ENCODE measurements at regions not wholly inside any gene's neighbourhood (a gene's known extent, or its start where the extent isn't known, plus 50 kb on each side); places are given as distances from the start of the nearest gene placed in this dataset.
A peak's percentile ranks its signal among the peaks of the same experiment; 100 is the strongest.

- ATAC-seq (peak; percentile 91), DNase-seq (ENCODE audit: low spot score) (peak; percentile 88)
- no peaks in the 10 kb centered on the region for H3K36me3 Mint-ChIP-seq (ENCODE audit: low read depth)
- Histone ChIP-seq H3K4me3 (no peak overlapping the region), H3K9me2 (ENCODE audit: insufficient read depth) (0 out of 2 replicates have a peak, but pooled peaks cover 10% of the 10 kb centered on the region), H3K4me2 (peak overlapping the region; percentile 28), H3K27me3 (ENCODE audit: insufficient read depth) (no peaks in the 10 kb centered on the region), H2AFZ (no peak overlapping the region), H3K27ac (ENCODE audit: low read depth) (no peak overlapping the region), H3K79me2 (replicated peaks; ENCODE audit: insufficient read depth) (no peaks in the 10 kb centered on the region), H4K20me1 (replicated peaks; ENCODE audit: insufficient read depth) (no peaks in the 10 kb centered on the region), H3K4me1 (ENCODE audit: insufficient read depth) (peaks cover 33% of the 10 kb centered on the region), H3F3A (replicated peaks; ENCODE audit: low read depth) (no peaks in the 10 kb centered on the region), H3K36me3 (ENCODE audit: insufficient read depth) (no peaks in the 10 kb centered on the region)
- no peaks in the 10 kb centered on the region for H3K27me3 Mint-ChIP-seq (ENCODE audit: insufficient read depth, low read depth, poor library complexity)
- H3K27ac Mint-ChIP-seq = no peak overlapping the region
- TF ChIP-seq CTCF (conservative IDR thresholded peaks at IDR 0.05; ENCODE audit: low read depth in 2 of 2) (peak; percentile 93 to 94), POLR2AphosphoS5 (IDR thresholded peaks at IDR 0.05; ENCODE audit: low read depth) (no peak)
- H3K9me3 Mint-ChIP-seq = no peaks in the 10 kb centered on the region
- peaks cover 36% of the 10 kb centered on the region for H3K4me1 Mint-ChIP-seq
- no peak overlapping the region for H3K4me3 Mint-ChIP-seq
Observed at GRCh38 chr1:209248649-209249279, 334.8 kb upstream of the CAMK1G start.

DNA sequence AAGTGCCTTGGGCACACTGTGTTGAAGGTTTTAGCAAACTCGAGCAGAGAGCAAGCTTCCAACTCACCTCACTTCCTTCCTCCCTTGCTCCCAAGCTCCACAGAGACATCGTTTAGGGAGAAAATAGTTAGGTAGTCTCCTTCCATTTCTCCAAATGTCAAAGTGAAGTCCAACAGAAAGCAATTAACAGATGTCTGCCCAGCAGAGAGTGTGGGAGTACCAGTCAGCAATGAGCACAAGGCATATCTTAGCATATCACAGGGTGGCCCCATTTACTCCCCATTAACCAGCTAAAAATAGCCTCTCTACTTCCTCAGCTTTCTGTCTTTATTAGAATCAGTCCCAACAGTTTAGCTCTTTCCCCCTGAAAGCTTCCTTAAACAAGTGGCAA lies 334.2 kb upstream of the CAMK1G start:
- peak overlapping the region; percentile 30; the same call in 1 of the 2 replicates for H3K27ac ChIP-seq (ENCODE audit: low read depth)
- no peaks in the 10 kb centered on the region for H3K27me3 ChIP-seq (ENCODE audit: insufficient read depth)
- Mint-ChIP-seq H3K4me1 (peaks cover 36% of the 10 kb centered on the region), H3K36me3 (ENCODE audit: low read depth) (no peaks in the 10 kb centered on the region), H3K27me3 (ENCODE audit: insufficient read depth, low read depth, poor library complexity) (no peaks in the 10 kb centered on the region), H3K4me3 (peak overlapping the region; percentile 16; the same call in 1 of the 3 replicates), H3K9me3 (no peaks in the 10 kb centered on the region), H3K27ac (no peak overlapping the region)
- H2AFZ ChIP-seq = peak overlapping the region; percentile 75; the same call in 1 of the 2 replicates
- no peaks in the 10 kb centered on the region for H3K36me3 ChIP-seq (ENCODE audit: insufficient read depth)
- ATAC-seq (peak; percentile 48), DNase-seq (ENCODE audit: low spot score) (peak; percentile 14)
- H3K4me2 ChIP-seq = peak overlapping the region; percentile 28
- no peaks in the 10 kb centered on the region for H3F3A ChIP-seq (replicated peaks; ENCODE audit: low read depth)
- no peak overlapping the region; the same call in 1 of the 2 replicates for H3K4me3 ChIP-seq
- peaks cover 33% of the 10 kb centered on the region for H3K4me1 ChIP-seq (ENCODE audit: insufficient read depth)
- no peaks in the 10 kb centered on the region for H4K20me1 ChIP-seq (replicated peaks; ENCODE audit: insufficient read depth)
- H3K79me2 ChIP-seq (replicated peaks; ENCODE audit: insufficient read depth) = no peaks in the 10 kb centered on the region
- no peak for TF ChIP-seq ZNF114 (CRISPR knock-in tag; IDR thresholded peaks at IDR 0.05)
- TF ChIP-seq ZNF462 (CRISPR knock-in tag; IDR thresholded peaks at IDR 0.05) = no peak
- no peak for TF ChIP-seq EZH2 (IDR thresholded peaks at IDR 0.05; ENCODE audit: low read depth, unreplicated experiment)
- TF ChIP-seq NANOG (IDR thresholded peaks at IDR 0.05; ENCODE audit: borderline replicate concordance) = no peak
- TF ChIP-seq ZNF331 (CRISPR knock-in tag; IDR thresholded peaks at IDR 0.05; ENCODE audit: low read depth) = no peak
- H3K9me2 ChIP-seq (ENCODE audit: insufficient read depth) = 0 out of 2 replicates have a peak, but pooled peaks cover 10% of the 10 kb centered on the region

Measured in GM23338 (cell line).